Heart left ventricle (tissue), 13 donors: ENCODE measurements at regions not wholly inside any gene's neighbourhood (a gene's known extent, or its start where the extent isn't known, plus 50 kb on each side); places are given as distances from the start of the nearest gene placed in this dataset.

ENCODE experiments used
- POLR2A ChIP-seq, 2 donors: fragments of 450-650 bp; IDR thresholded peaks; one replicate each; pipeline ENCODE4 v1.6.1; 2017; ENCODE audit warnings: antibody characterized with exemption in 2 of 2, mild to moderate bottlenecking in 2 of 2, moderate library complexity in 2 of 2
- TF ChIP-seq, protein P1 (sequence below), 12 donors: fragments of 200-600 bp; sonication (generic) in 4 of 12; IDR thresholded peaks; one replicate each; pipeline versions ENCODE4 v1.5.0 to v1.8.0; 2018 to 2022; ENCODE audit warnings: antibody characterized with exemption in 12 of 12, mild to moderate bottlenecking in 5 of 12
- donor health status: ischemic (EF 13 %, LVEDD 7.1; RV severe dilation, severe dysfunction).
- donor health status: DM: no; HTN: yes; CAD: no.
- donor health status: DM: no; HTN: no; CAD: no.
- donor health status: ischemic (EF 25% LVEDD 6.9; RV normal size, moderate dysfunction).
- donor health status: ischemic (EF 25% LVEDD 5.7; RV mildly dilated, moderate dysfunction).
- donor health status: ischemic (EF 35%, LVEDD 5.7; RV mildly dilated, moderate dysfunction).
- donor health status: nonischemic (EF 11% LVEDD 7.7; RV severe dilation, severe dysfunction).
- donor health status: DM: yes; HTN: yes; CAD: no.
- donor health status: PGD.
- donor health status: ischemic (EF 29% LVEDD 5.4; RV normal size, mild dysfunction).
- donor health status: nonischemic (EF 23%, LVEDD 6.1; RV moderate dilation, normal function).

DNA sequence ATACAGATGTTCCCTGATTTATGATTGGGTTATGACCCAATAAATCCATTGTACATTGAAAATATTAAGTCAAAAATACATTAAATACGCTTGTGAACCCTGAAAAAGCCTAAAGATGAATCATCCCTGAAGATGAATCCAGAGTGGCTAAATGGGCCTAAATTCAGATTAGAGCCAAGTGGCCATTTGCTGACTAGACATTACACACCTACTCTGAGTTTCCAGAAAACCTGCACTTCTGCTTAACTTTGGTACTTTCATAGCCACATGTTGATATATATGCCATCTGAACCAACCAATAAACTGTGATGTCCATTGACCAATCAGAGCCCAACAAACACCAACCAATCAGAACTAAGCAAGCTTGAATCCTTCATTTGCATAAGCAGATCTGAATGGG lies 106.9 kb downstream of the WT1 start:
- TF ChIP-seq, protein P1, sequence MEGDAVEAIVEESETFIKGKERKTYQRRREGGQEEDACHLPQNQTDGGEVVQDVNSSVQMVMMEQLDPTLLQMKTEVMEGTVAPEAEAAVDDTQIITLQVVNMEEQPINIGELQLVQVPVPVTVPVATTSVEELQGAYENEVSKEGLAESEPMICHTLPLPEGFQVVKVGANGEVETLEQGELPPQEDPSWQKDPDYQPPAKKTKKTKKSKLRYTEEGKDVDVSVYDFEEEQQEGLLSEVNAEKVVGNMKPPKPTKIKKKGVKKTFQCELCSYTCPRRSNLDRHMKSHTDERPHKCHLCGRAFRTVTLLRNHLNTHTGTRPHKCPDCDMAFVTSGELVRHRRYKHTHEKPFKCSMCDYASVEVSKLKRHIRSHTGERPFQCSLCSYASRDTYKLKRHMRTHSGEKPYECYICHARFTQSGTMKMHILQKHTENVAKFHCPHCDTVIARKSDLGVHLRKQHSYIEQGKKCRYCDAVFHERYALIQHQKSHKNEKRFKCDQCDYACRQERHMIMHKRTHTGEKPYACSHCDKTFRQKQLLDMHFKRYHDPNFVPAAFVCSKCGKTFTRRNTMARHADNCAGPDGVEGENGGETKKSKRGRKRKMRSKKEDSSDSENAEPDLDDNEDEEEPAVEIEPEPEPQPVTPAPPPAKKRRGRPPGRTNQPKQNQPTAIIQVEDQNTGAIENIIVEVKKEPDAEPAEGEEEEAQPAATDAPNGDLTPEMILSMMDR (IDR thresholded peaks at IDR 0.05) = no peak
- no peak for TF ChIP-seq POLR2A (IDR thresholded peaks at IDR 0.05)
